WTC11 (cell line): ENCODE measurements at regions not wholly inside any gene's neighbourhood (a gene's known extent, or its start where the extent isn't known, plus 50 kb on each side); places are given as distances from the start of the nearest gene placed in this dataset.

Experiments
- ATAC-seq: fragments of 200-7000 bp; cut with Tn5 transposase; 2 replicates; pipeline ENCODE4 v1.10.0; 2021; ENCODE audit warnings: mild to moderate bottlenecking, moderate library complexity
- CTCF ChIA-PET: fragments of 300-600 bp; sonication (Branson Sonifier 250); formaldehyde crosslinking; loops from one replicate; lab custom pipeline; 2021; ENCODE audit warnings: antibody characterized with exemption; lab: Charles Lee
- POLR2A ChIA-PET: fragments of 350-600 bp; sonication (Branson Sonifier 250); formaldehyde crosslinking; loops from one replicate; lab custom pipeline; 2021; ENCODE audit warnings: antibody characterized with exemption; lab: Charles Lee
- DNase-seq: peaks from one replicate; pipeline ENCODE4 v3.0.0; 2021; ENCODE audit warnings: low spot score
- H3K27ac Mint-ChIP-seq: 2 replicates; pipeline ENCODE4 v1.8.0; 2021; ENCODE audit warnings: mixed read lengths
- H3K27me3 Mint-ChIP-seq: 2 replicates; pipeline ENCODE4 v1.8.0; 2021; ENCODE audit warnings: low read depth, mild to moderate bottlenecking, moderate library complexity, mixed read lengths
- H3K36me3 Mint-ChIP-seq: 2 replicates; pipeline ENCODE4 v1.8.0; 2021; ENCODE audit warnings: mixed read lengths
- H3K4me1 Mint-ChIP-seq: 2 replicates; pipeline ENCODE4 v1.8.0; 2022; ENCODE audit warnings: mixed read lengths
- H3K4me3 Mint-ChIP-seq: 2 replicates; pipeline ENCODE4 v1.8.0; 2021; ENCODE audit warnings: mild to moderate bottlenecking, moderate library complexity, mixed read lengths
- H3K9me3 Mint-ChIP-seq: 2 replicates; pipeline ENCODE4 v1.8.0; 2021; ENCODE audit warnings: mixed read lengths
- CREB1 ChIP-seq: sonication (generic); formaldehyde crosslinking; IDR thresholded peaks from 2 replicates; pipeline ENCODE4 v1.8.0; 2023; ENCODE audit warnings: mild to moderate bottlenecking, missing genetic modification reagents
- ELF4 ChIP-seq: sonication (generic); formaldehyde crosslinking; IDR thresholded peaks from 2 replicates; pipeline ENCODE4 v1.8.1; 2022; ENCODE audit warnings: low read depth, mild to moderate bottlenecking, moderate library complexity, missing genetic modification reagents
- EMX1 ChIP-seq: fragments of 250-450 bp; sonication (Bioruptor Pico); IDR thresholded peaks from 2 replicates; pipeline ENCODE4 v1.8.0; 2021; ENCODE audit warnings: mild to moderate bottlenecking
- ESRRA ChIP-seq: sonication (generic); formaldehyde crosslinking; IDR thresholded peaks from 2 replicates; pipeline ENCODE4 v1.8.1; 2022; ENCODE audit warnings: mild to moderate bottlenecking, missing genetic modification reagents, borderline replicate concordance
- FOXJ3 ChIP-seq: sonication (generic); formaldehyde crosslinking; IDR thresholded peaks from 2 replicates; pipeline ENCODE4 v1.9.0; 2021; ENCODE audit warnings: missing genetic modification reagents, mild to moderate bottlenecking, borderline replicate concordance
- FOXK1 ChIP-seq: sonication (generic); formaldehyde crosslinking; IDR thresholded peaks from 2 replicates; pipeline ENCODE4 v1.8.0; 2022; ENCODE audit warnings: mild to moderate bottlenecking, moderate library complexity, missing genetic modification reagents
- NFE2L1 ChIP-seq: sonication (generic); formaldehyde crosslinking; IDR thresholded peaks from 2 replicates; pipeline ENCODE4 v1.8.1; 2023; ENCODE audit warnings: missing genetic modification reagents
- NR2C2 ChIP-seq: sonication (generic); formaldehyde crosslinking; IDR thresholded peaks from 2 replicates; pipeline ENCODE4 v1.8.0; 2022; ENCODE audit warnings: mild to moderate bottlenecking, missing genetic modification reagents
- RELA ChIP-seq: sonication (generic); formaldehyde crosslinking; IDR thresholded peaks from 2 replicates; pipeline ENCODE4 v1.8.1; 2022; ENCODE audit warnings: missing genetic modification reagents, mild to moderate bottlenecking, borderline replicate concordance
- SMAD4 ChIP-seq: sonication (generic); formaldehyde crosslinking; IDR thresholded peaks from 2 replicates; pipeline ENCODE4 v1.8.0; 2022; ENCODE audit warnings: mild to moderate bottlenecking, missing genetic modification reagents
- ZNF138 ChIP-seq: sonication (generic); formaldehyde crosslinking; conservative IDR thresholded peaks from 2 replicates; pipeline ENCODE4 v1.8.1; 2022; ENCODE audit warnings: mild to moderate bottlenecking, moderate library complexity, missing genetic modification reagents
- ZNF317 ChIP-seq: sonication (generic); formaldehyde crosslinking; IDR thresholded peaks from 2 replicates; pipeline ENCODE4 v1.8.1; 2023; ENCODE audit warnings: low read depth, mild to moderate bottlenecking, moderate library complexity, missing genetic modification reagents, borderline replicate concordance
- ZNF671 ChIP-seq: fragments of 250-450 bp; sonication (Bioruptor Pico); IDR thresholded peaks from 2 replicates; pipeline ENCODE4 v1.8.0; 2021; ENCODE audit warnings: mild to moderate bottlenecking
- TF ChIP-seq, protein P1 (sequence below): sonication (generic); formaldehyde crosslinking; IDR thresholded peaks from 2 replicates; pipeline ENCODE4 v1.8.0; 2023; ENCODE audit warnings: mild to moderate bottlenecking, missing genetic modification reagents
- TF ChIP-seq, protein P2 (sequence below): fragments of 250-450 bp; sonication (Bioruptor Pico); IDR thresholded peaks from 2 replicates; pipeline ENCODE4 v2.1.2; 2022; ENCODE audit warnings: mild to moderate bottlenecking, moderate library complexity
- TF ChIP-seq, protein P3 (sequence below): fragments of 250-450 bp; sonication (Bioruptor Pico); IDR thresholded peaks from 2 replicates; pipeline ENCODE4 v1.9.0; 2021; ENCODE audit warnings: mild to moderate bottlenecking
- TF ChIP-seq, protein P4 (sequence below): sonication (generic); formaldehyde crosslinking; IDR thresholded peaks from 2 replicates; pipeline ENCODE4 v1.8.0; 2022; ENCODE audit warnings: mild to moderate bottlenecking, missing genetic modification reagents
- TF ChIP-seq, protein P5 (sequence below): sonication (generic); formaldehyde crosslinking; IDR thresholded peaks from 2 replicates; pipeline ENCODE4 v1.8.1; 2023; ENCODE audit warnings: mild to moderate bottlenecking, missing genetic modification reagents, moderate library complexity
- TF ChIP-seq, protein P6 (sequence below): sonication (generic); formaldehyde crosslinking; IDR thresholded peaks from 2 replicates; pipeline ENCODE4 v1.8.0; 2023; ENCODE audit warnings: missing genetic modification reagents
- TF ChIP-seq, protein P7 (sequence below): sonication (generic); formaldehyde crosslinking; IDR thresholded peaks from 2 replicates; pipeline ENCODE4 v1.8.0; 2022; ENCODE audit warnings: mild to moderate bottlenecking, missing genetic modification reagents

DNA sequence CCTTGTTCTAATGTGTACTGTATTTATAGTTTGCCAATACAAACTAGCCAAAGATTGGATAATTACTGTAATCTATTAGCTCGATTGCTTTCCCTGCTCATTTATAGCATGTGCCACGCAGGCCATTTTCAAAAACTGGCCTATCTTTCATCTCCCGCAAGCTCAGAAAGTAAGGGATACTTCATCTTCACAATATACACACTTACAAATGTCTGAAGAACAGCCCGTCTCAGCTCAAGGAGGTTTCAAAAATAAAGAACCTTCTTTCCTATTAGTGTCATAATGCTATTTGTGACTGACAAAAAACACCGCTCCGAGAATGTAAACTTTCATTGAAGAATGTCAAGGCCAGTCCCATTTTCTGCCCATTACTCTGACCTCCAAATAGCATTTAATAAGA lies 306.4 kb upstream of the ZNF507 start (continued):
- TF ChIP-seq, protein P1, sequence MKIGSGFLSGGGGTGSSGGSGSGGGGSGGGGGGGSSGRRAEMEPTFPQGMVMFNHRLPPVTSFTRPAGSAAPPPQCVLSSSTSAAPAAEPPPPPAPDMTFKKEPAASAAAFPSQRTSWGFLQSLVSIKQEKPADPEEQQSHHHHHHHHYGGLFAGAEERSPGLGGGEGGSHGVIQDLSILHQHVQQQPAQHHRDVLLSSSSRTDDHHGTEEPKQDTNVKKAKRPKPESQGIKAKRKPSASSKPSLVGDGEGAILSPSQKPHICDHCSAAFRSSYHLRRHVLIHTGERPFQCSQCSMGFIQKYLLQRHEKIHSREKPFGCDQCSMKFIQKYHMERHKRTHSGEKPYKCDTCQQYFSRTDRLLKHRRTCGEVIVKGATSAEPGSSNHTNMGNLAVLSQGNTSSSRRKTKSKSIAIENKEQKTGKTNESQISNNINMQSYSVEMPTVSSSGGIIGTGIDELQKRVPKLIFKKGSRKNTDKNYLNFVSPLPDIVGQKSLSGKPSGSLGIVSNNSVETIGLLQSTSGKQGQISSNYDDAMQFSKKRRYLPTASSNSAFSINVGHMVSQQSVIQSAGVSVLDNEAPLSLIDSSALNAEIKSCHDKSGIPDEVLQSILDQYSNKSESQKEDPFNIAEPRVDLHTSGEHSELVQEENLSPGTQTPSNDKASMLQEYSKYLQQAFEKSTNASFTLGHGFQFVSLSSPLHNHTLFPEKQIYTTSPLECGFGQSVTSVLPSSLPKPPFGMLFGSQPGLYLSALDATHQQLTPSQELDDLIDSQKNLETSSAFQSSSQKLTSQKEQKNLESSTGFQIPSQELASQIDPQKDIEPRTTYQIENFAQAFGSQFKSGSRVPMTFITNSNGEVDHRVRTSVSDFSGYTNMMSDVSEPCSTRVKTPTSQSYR (CRISPR knock-in tag) = no peak

DNA sequence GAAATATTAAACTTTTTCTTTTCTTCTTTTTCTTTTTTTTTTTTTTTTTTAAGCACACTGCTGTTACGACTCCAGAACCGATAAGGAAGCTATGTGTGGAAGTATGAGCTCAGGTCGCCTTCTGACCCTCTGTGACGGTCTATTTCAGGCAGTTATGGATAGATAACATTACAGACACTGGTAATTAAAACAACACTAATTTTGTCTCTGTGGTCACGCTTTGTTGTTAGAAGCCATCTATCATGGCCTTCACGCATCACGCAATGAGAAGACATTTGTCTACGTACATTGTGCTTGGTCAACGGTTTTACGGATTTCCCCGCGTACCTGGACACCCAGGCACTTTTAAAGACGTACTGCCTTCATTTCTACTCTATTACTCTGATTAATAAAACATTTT lies 306.0 kb upstream of the ZNF507 start:
- Mint-ChIP-seq H3K9me3 (no peaks in the 10 kb centered on the region), H3K4me1 (peaks cover 52% of the 10 kb centered on the region), H3K27ac (no peak overlapping the region), H3K4me3 (no peak overlapping the region), H3K36me3 (no peaks in the 10 kb centered on the region), H3K27me3 (peaks cover 9% of the 10 kb centered on the region)
- TF ChIP-seq SMAD4 (CRISPR knock-in tag) (no peak), FOXJ3 (no peak), ESRRA (CRISPR knock-in tag) (no peak), ZNF138 (no peak), ZNF317 (no peak), FOXK1 (no peak), ELF4 (CRISPR knock-in tag) (no peak), EMX1 (no peak), ZNF671 (CRISPR knock-in tag) (no peak), CREB1 (CRISPR knock-in tag) (no peak), RELA (CRISPR knock-in tag) (no peak), NFE2L1 (CRISPR knock-in tag) (no peak), NR2C2 (CRISPR knock-in tag) (no peak)
- TF ChIP-seq, protein P2, sequence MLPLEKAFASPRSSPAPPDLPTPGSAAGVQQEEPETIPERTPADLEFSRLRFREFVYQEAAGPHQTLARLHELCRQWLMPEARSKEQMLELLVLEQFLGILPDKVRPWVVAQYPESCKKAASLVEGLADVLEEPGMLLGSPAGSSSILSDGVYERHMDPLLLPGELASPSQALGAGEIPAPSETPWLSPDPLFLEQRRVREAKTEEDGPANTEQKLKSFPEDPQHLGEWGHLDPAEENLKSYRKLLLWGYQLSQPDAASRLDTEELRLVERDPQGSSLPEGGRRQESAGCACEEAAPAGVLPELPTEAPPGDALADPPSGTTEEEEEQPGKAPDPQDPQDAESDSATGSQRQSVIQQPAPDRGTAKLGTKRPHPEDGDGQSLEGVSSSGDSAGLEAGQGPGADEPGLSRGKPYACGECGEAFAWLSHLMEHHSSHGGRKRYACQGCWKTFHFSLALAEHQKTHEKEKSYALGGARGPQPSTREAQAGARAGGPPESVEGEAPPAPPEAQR = no peak
- TF ChIP-seq, protein P3, sequence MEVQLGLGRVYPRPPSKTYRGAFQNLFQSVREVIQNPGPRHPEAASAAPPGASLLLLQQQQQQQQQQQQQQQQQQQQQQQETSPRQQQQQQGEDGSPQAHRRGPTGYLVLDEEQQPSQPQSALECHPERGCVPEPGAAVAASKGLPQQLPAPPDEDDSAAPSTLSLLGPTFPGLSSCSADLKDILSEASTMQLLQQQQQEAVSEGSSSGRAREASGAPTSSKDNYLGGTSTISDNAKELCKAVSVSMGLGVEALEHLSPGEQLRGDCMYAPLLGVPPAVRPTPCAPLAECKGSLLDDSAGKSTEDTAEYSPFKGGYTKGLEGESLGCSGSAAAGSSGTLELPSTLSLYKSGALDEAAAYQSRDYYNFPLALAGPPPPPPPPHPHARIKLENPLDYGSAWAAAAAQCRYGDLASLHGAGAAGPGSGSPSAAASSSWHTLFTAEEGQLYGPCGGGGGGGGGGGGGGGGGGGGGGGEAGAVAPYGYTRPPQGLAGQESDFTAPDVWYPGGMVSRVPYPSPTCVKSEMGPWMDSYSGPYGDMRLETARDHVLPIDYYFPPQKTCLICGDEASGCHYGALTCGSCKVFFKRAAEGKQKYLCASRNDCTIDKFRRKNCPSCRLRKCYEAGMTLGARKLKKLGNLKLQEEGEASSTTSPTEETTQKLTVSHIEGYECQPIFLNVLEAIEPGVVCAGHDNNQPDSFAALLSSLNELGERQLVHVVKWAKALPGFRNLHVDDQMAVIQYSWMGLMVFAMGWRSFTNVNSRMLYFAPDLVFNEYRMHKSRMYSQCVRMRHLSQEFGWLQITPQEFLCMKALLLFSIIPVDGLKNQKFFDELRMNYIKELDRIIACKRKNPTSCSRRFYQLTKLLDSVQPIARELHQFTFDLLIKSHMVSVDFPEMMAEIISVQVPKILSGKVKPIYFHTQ (CRISPR knock-in tag) = no peak
- TF ChIP-seq, protein P4, sequence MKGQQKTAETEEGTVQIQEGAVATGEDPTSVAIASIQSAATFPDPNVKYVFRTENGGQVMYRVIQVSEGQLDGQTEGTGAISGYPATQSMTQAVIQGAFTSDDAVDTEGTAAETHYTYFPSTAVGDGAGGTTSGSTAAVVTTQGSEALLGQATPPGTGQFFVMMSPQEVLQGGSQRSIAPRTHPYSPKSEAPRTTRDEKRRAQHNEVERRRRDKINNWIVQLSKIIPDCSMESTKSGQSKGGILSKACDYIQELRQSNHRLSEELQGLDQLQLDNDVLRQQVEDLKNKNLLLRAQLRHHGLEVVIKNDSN (CRISPR knock-in tag) = no peak
- TF ChIP-seq, protein P5, sequence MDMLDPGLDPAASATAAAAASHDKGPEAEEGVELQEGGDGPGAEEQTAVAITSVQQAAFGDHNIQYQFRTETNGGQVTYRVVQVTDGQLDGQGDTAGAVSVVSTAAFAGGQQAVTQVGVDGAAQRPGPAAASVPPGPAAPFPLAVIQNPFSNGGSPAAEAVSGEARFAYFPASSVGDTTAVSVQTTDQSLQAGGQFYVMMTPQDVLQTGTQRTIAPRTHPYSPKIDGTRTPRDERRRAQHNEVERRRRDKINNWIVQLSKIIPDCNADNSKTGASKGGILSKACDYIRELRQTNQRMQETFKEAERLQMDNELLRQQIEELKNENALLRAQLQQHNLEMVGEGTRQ (CRISPR knock-in tag) = no peak
- TF ChIP-seq, protein P6, sequence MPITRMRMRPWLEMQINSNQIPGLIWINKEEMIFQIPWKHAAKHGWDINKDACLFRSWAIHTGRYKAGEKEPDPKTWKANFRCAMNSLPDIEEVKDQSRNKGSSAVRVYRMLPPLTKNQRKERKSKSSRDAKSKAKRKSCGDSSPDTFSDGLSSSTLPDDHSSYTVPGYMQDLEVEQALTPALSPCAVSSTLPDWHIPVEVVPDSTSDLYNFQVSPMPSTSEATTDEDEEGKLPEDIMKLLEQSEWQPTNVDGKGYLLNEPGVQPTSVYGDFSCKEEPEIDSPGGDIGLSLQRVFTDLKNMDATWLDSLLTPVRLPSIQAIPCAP (CRISPR knock-in tag) = no peak
- TF ChIP-seq, protein P7, sequence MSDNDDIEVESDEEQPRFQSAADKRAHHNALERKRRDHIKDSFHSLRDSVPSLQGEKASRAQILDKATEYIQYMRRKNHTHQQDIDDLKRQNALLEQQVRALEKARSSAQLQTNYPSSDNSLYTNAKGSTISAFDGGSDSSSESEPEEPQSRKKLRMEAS (CRISPR knock-in tag) = no peak
- ChIA-PET POLR2A (interaction anchor here (0.5 to 0.6 kb wide), 3 partner anchors 106 to 1865 kb away, joined by 3 to 7 read pairs (median 4); no protein-coding TSS in a partner anchor), CTCF (interaction anchor here (1.2 kb wide), 1 partner anchor 185 kb away, joined by 7 read pairs; no protein-coding TSS in a partner anchor)
- no peak for DNase-seq
- no peak for ATAC-seq
